ENCODE measurements at regions not wholly inside any gene's neighbourhood (a gene's known extent, or its start where the extent isn't known, plus 50 kb on each side); places are given as distances from the start of the nearest gene placed in this dataset.

- no peak for TF ChIP-seq DDX20 (tag; IDR thresholded peaks at IDR 0.05; ENCODE audit: low read depth)
- no peak for TF ChIP-seq HSF4 (CRISPR knock-in tag; IDR thresholded peaks at IDR 0.05; ENCODE audit: borderline replicate concordance)
- no peak for TF ChIP-seq HBP1 (CRISPR knock-in tag; IDR thresholded peaks at IDR 0.05)
- no peak for TF ChIP-seq KDM1A (IDR thresholded peaks at IDR 0.05)
Measured at GRCh38 chr17:51508048-51508447, 247.7 kb downstream of the UTP18 start (continued).

- POLR2A ChIA-PET: no interaction called here
- no peak overlapping the region for H2AFZ ChIP-seq (ENCODE audit: low read depth, low read length)
- intact Hi-C loops (cut with micrococcal nuclease): no loop called here
- TF ChIP-seq RUNX1 (IDR thresholded peaks at IDR 0.05; ENCODE audit: low read depth) (no peak), ZNF3 (CRISPR knock-in tag; IDR thresholded peaks at IDR 0.05) (no peak), SPI1 (IDR thresholded peaks at IDR 0.05; ENCODE audit: borderline replicate concordance, low read depth, low read length) (no peak), RBBP5 (IDR thresholded peaks at IDR 0.05; ENCODE audit: borderline replicate concordance, insufficient read depth, low read length, poor library complexity, severe bottlenecking) (no peak), PRMT5 (CRISPR knock-in tag; IDR thresholded peaks at IDR 0.05) (no peak), MCM2 (IDR thresholded peaks at IDR 0.05; ENCODE audit: low read depth) (no peak), ETV1 (tag; conservative IDR thresholded peaks at IDR 0.05; ENCODE audit: low read depth) (no peak), DNMT1 (IDR thresholded peaks at IDR 0.05) (no peak), HNRNPK (IDR thresholded peaks at IDR 0.05; ENCODE audit: low read depth, low read length, poor library complexity, severe bottlenecking) (no peak), FOXK2 (conservative IDR thresholded peaks at IDR 0.05 in 1 of 2, IDR thresholded peaks at IDR 0.05 in 1 of 2; ENCODE audit: low read depth in 2 of 2) (no peak), SAFB (IDR thresholded peaks at IDR 0.05; ENCODE audit: borderline replicate concordance, low read depth, low read length) (no peak)
- TF ChIP-seq, protein P1, sequence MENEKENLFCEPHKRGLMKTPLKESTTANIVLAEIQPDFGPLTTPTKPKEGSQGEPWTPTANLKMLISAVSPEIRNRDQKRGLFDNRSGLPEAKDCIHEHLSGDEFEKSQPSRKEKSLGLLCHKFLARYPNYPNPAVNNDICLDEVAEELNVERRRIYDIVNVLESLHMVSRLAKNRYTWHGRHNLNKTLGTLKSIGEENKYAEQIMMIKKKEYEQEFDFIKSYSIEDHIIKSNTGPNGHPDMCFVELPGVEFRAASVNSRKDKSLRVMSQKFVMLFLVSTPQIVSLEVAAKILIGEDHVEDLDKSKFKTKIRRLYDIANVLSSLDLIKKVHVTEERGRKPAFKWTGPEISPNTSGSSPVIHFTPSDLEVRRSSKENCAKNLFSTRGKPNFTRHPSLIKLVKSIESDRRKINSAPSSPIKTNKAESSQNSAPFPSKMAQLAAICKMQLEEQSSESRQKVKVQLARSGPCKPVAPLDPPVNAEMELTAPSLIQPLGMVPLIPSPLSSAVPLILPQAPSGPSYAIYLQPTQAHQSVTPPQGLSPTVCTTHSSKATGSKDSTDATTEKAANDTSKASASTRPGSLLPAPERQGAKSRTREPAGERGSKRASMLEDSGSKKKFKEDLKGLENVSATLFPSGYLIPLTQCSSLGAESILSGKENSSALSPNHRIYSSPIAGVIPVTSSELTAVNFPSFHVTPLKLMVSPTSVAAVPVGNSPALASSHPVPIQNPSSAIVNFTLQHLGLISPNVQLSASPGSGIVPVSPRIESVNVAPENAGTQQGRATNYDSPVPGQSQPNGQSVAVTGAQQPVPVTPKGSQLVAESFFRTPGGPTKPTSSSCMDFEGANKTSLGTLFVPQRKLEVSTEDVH (IDR thresholded peaks at IDR 0.05; ENCODE audit: low read depth, partially characterized antibody): no peak
- H3K9me3 ChIP-seq (replicated peaks; ENCODE audit: control insufficient read depth, insufficient read depth, low read depth, low read length): no peaks in the 10 kb centered on the region
- DNase-seq (ENCODE audit: extremely low read depth in 1 of 4, low spot score in 3 of 4) (no peak), FAIRE-seq (no peak), ATAC-seq (no peak)
- no peaks in the 10 kb centered on the region for H3K27me3 ChIP-seq (ENCODE audit: control insufficient read depth in 2 of 2, insufficient read depth in 2 of 2, low read length in 2 of 2)
- H3K36me3 ChIP-seq (ENCODE audit: control insufficient read depth, insufficient read depth, low read length): no peaks in the 10 kb centered on the region
- no TSS peak for BruUV-seq (replicated peaks)
- 0% methylated on average over 3 of the region's 3 CpGs for WGBS (ENCODE audit: insufficient coverage, low coverage, missing lambda C conversion rate)
- H3K27ac ChIP-seq (ENCODE audit: extremely low read depth, low read depth, low read length): no peak overlapping the region
- H3K4me2 ChIP-seq (ENCODE audit: insufficient read depth, low read length): no peak overlapping the region
- H3K9ac ChIP-seq (ENCODE audit: insufficient read depth in 1 of 2, low read depth in 2 of 2, low read length in 2 of 2): no peak overlapping the region
- CTCF ChIA-PET (ENCODE audit: low intra/inter-chr PET ratio): no interaction called here
- H3K79me2 ChIP-seq (ENCODE audit: control insufficient read depth, insufficient read depth, low read length): no peaks in the 10 kb centered on the region
- no peaks in the 10 kb centered on the region for H4K20me1 ChIP-seq (replicated peaks; ENCODE audit: control insufficient read depth, insufficient read depth, low read length)
- H3K4me1 ChIP-seq (replicated peaks in 1 of 2; ENCODE audit: control insufficient read depth in 2 of 2, insufficient read depth in 2 of 2, low read length in 2 of 2): no peaks in the 10 kb centered on the region
- H3K4me3 ChIP-seq: no peak overlapping the region
- in situ Hi-C loops (cut with MboI): no loop called here
- H3K9me1 ChIP-seq (ENCODE audit: control insufficient read depth, insufficient read depth, low read length): no peaks in the 10 kb centered on the region
Measured at GRCh38 chr17:51510940-51511339, 250.6 kb downstream of the UTP18 start.
